KG1 (cell line): ENCODE measurements at regions not wholly inside any gene's neighbourhood (a gene's known extent, or its start where the extent isn't known, plus 50 kb on each side); places are given as distances from the start of the nearest gene placed in this dataset.
"Not testable (repeated sequence)": the region's sequence is repeated elsewhere in the genome, so short reads cannot be mapped to it uniquely, and the experiment has no call there.

Experiments
- DNase-seq: peaks from one replicate; lab custom pipeline; 2025; lab: John Stamatoyannopoulos, UW

DNA sequence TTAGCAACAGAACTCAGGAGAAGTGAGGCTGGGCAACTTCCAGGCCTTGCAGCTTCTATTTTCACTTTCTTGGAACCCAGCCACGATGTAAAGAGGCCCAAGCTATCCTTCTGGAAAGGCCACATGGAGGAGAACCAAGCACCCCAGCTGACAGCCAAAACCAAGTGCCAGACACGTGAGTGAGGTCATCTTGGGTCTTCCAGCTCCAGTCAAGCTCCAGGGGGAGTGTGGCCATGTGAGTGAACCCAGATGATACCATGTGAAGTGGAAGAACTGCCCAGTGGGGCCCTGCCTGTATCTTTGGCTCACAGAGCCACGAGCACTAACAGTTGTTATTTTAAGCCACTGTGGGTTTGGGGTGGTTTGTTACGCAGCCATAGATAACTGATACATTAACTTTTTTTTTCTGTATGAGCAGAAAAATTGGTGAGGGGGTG, 126.8 kb upstream of the MAP1LC3B2 start:
- no peak for DNase-seq

DNA sequence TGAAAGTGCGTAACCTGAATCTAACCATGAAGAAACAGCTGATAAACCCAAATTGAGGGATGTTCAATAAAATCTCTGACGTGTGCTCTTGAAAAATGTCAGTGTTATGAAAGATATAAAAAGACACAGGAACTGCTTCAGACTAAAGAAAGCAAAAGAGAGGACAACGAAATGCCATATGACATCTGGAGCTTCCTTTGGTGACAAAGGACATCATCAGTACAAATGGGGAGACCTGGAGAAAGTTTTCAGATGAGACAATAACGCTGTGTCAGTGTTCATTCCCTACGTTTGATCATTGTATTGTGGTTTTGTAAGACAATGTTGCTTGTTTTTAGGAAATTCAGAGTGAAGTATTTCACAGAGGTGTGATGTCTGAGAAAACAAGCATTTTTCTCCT, 125.9 kb upstream of the MAP1LC3B2 start:
- DNase-seq, result no peak

DNA sequence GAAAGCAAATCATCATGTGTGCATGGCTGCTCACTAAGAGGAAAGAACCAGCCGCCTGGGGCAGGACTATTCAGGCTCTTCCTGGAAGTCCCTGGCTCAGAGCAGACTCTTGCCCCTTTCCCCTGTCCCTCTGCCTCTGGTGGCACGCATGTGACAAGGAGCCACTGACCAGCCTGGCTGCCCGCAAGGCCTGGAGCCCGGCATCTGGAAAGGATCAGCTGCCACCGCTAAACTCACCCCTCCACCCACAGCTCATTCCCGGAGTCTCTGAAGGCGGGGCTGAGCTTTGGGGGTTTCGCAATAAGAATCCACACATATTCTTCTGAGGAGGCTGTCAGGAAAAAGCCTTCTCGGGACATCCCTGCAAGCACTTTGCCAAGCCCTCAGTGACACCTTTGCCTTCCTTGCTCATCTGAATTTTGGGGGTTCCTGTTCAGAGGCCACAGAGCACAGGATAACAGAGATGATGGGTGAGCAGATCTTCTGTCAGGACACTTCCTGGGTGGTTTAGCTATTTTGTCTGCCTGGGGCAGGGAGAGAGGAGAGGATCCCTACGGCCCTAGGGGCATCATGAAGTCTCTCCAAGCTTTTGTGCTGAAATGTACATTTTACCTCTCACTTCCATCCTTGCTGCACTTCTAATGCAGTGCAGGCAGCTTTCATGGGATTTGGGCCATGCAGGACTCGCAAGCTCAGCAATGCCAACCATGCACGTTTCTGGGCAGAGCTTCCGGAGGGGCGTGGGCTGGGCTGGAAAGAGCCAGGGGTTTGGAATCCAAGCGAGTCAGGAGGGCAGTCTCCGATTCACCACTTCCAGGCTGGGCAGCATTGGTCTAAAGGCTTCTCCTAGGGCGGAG, 124.8 kb upstream of the MAP1LC3B2 start:
- no peak for DNase-seq

DNA sequence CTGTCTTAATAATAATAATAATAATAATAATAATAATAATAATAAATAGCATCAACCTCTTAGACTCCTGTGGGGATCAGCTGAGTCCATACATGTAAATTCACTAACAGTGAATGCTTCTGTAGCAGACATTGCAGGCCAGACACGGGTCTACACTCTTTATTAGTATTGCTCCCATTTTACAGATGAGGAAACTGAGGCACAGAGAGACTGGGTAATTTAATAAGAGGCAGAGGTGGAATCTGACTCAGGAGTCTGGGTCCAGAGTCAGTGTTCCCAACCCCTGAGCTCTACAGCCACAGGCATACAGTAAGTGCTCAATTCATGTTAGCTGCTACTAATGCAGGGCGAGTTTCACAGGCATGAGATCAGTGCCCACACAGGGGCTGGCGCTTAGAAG, 123.2 kb upstream of the MAP1LC3B2 start:
- no peak for DNase-seq

DNA sequence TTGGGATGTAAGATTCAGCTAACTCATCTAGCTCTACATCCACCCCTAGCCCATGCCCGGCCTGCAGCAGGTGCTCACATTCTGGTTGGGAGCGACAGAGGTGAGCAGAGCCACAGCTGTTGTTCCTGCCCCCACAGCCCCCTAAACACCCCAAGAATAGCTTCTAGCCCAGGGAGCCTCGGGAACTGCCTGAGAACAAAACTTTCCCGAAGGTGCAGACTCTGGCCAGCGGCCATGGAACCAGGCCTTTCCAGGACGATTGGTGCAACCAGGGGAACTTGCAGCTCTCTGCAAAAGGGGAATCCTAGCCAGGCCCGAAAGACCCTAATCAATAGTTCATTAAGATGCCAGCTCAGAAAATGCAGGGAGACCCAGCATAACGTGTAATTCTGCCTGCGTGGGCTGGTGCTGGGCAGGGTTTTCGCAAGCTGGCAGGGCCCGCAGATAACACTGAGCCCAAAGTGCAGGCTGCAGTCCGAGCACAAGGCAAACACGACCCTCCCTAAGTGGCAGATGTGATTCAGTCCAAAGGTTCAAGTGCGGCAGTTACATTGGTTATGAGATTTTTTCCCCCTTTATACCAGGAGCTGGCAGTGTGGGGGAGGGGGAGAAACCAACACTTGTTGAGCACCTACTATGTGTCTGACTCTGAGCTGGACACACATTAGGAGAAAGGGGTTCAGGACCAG, 122.5 kb upstream of the MAP1LC3B2 start:
- no peak for DNase-seq

DNA sequence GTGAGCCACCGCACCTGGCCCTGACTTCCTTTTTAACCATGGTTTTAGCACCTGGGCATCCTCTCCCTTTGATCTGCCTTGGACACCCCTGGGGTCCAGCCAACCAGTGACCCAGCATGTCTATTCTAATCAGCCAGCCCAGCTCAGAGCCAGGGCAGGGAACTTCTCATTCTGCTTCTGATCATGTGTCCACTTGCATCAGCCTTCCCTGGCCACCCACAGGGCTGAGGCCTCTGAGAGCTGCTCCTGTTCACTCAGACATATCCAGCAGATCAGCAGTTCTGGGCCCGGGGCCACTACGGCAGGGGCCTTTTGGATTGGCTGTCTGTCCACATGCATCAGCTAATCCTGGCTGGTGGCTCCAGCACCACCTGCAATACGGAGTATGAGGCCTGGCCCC, 117.9 kb upstream of the MAP1LC3B2 start:
- no peak for DNase-seq

DNA sequence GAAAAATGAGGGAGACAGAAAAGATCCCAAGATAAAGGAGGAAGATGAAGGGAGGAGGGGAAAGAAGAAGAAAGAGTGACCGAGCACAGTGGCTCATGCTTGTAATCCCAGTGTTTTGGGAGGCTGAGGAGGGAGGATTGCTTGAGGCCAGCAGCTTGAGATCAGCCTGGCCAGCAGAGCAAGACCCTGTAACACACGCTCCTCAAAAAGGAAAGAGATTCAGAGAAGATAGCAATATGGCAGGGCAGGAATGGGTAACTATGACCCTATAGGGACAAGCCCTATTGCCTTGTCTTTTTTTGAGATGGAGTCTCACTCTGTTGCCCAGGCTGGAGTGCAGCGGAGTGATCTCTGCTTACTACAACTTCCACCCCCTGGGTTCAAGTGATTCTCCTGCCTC, 116.9 kb upstream of the MAP1LC3B2 start:
- no peak for DNase-seq

DNA sequence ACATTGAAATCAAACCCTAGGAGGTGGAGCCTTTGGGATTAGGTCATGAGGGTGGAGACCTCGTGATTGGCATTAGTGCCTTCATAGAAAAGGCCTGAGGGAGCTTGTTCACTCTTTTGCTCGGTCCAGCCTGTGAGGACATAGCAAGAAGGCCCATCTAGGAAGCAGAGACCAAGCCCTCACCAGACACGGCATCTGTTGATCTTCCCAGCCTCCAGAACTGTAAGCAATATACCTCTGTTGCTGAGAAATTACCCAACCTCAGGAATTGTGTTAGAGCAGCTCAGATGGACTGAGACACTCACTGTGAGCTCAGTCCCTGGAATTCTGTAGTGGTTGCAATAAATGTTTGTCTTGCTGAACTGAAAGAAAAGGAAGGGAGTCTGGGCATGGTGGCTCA, 116.2 kb upstream of the MAP1LC3B2 start:
- no peak for DNase-seq

DNA sequence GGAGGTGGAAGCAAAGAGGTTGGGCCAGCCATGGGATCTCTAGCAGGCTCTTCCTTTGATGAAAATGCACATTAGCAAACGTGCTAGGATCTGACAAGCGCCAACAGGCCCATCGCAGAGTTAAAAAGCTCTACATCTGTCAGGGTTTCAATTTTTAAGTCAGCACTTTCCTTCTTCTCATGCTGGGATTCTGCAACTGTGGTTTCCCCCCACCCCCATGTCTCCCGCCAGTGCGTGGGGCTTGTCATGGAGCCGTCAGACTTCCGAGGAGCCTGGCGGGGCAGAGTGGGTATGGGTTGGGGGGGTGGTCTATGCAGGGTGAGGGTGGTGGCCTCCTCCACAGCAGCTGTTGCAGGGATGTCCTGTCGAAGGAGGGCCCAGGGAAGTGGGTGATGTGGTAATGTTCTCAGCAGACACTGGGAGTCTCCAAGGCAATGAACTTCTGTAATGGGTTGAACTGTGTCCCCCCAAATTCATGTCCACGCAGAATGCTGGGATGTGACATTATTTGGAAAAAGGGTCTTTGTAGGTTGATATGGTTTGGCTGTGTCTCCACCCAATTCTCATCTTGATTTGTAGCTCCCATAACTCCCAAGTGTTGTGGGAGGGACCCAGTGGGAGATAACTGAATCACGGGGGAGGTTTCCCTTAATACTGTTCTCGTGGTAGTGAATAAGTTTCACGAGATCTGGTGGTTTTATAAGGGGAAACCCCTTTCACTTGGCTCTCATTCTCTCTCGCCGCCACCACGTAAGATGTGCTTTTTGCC, 115.2 kb upstream of the MAP1LC3B2 start:
- no peak for DNase-seq

DNA sequence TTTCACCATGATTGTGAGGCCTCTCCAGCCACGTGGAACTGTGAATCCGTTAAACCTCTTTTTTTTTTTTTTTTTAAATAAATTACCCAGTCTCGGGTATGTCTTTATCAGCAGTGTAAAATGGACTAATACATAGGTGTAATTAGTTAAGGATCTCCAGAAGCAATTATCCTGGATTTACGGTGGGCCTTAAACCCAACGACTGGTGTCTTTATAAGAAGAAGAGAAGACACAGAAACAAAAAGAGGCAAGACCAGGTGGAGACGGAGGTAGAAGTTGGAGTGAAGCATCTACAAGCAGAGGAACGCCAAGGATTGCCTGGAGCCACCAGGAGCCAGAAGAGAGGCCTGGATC, 114.6 kb upstream of the MAP1LC3B2 start:
- DNase-seq, result no peak

DNA sequence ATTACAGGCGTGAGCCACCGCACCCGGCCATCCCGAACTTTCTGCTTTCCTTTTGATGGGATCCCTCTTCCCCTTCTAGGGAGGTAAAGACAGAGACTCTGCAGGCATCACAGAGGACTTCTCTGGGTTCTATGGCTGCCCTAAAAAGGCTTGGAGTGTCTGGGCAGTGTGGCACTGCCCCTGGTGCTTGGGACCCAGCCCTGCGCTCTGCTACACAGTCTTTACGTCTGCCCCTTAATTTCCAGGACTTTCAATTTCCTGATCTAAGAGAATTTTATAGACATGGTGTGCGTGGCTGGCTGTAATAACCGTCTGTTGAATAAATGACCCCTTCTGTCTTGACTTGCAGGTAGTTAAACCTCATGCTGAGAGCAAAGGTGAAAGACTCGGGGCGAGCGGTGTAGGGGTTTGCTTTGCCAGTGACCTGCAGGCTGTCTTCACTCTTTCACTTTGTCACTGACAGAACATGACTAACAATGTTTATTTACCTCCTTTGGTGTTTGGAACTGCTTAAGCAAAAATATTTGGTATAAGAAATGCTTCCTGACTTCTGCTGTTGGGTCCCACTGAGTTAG, 110.9 kb upstream of the MAP1LC3B2 start:
- DNase-seq, result no peak

DNA sequence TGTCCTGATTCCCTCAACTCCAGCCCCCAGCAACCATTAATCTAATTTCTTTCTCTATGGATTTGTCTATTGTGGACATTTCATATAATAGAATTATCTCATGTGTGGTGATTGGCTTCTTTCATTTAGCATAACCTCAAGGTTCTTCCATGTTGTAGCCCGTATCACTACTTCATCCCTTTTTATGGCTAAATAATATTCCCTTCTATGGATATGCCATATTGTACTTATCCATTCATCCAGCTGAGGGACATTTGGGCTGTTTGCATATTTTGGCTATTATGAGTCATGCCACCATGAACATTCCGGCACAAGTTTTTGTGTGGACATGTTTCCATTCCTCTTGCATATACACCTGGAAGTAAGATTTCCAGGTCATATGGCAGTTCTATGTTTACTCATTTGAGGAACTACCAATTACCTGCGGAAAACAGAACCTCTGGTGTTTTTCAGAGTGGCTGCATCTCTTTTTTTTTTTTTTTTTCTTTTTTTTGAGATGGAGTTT, 108.7 kb upstream of the MAP1LC3B2 start:
- DNase-seq, result no peak

DNA sequence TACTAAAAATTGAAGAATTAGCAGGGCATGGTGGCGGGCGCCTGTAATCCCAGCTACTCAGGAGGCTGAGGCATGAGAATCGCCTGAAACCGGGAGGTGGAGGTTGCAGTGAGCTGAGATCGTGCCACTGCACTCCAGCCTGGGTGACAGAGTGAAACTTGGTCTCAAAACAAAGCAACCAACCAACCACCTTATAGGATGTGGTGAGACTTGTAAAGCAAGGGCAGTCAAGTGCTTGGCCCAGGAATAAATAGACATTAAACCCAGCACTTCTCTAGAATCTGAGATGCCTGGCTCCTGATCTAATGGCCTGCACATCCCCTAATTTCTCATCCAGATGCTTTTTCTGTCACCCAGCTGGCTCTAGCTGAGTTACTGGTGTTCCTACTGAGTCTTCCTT, 106.2 kb upstream of the MAP1LC3B2 start:
- not testable (repeated sequence) for DNase-seq

DNA sequence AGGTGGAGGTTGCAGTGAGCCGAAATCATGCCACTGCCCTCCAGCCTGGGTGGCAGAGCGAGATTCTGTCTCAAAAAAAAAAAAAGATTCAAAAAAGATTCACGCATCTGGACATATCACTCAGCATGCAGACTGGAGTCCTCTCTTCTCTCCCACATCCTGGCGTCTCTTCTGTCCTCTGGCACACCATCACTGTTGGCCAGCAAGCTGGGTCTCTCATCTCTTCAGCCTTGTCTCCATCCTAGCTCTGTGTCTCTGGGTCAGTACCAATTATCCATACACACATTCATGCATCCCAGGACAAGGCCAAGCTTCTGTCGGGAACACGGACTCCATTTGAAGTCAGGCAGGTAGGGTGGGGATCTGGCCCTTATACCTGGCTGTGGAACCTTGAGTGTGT, 105.5 kb upstream of the MAP1LC3B2 start:
- DNase-seq, result no peak

DNA sequence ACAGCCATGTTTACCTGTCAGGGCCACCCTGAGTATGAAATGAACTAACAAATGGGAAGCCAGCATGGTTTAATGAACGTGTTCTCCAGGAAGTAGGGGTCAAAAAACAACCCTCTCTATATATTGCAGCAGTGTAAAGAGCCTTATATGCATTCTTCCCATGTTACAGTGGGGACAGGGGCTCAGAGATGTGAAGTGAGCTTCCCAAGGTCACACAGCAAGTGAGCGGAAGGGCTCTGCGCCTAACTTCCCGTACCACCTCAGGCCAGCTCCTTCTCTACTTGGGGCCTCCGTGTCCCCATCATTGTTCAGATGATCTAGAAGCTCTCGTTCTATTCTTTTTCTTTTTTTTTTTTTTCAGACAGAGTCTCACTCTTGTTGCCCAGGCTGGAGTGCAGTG, 105.1 kb upstream of the MAP1LC3B2 start:
- DNase-seq, result no peak

DNA sequence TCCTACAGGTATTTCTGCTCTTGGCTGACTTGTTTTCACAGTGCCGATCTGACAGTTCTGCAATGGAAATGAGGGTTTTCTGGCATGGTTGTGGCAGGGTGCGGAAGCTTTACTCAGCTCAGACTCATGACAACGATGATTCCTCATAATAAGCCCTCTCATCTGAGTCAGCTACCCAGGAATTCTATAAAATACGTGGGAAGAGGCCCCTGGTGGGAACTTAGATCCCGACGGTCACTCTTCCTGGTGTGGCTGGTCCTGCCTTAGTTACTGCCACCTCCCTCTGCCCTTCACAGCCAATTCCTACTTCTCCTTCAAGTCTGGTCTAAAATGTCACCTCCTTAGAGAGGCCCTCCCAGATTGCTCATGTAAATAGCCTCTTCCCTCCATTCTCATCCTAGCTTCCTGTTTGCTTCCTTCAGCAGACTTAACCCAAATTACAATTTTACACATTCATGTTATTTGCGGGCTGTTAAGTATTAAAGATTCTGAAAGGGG, 104.2 kb upstream of the MAP1LC3B2 start:
- no peak for DNase-seq

DNA sequence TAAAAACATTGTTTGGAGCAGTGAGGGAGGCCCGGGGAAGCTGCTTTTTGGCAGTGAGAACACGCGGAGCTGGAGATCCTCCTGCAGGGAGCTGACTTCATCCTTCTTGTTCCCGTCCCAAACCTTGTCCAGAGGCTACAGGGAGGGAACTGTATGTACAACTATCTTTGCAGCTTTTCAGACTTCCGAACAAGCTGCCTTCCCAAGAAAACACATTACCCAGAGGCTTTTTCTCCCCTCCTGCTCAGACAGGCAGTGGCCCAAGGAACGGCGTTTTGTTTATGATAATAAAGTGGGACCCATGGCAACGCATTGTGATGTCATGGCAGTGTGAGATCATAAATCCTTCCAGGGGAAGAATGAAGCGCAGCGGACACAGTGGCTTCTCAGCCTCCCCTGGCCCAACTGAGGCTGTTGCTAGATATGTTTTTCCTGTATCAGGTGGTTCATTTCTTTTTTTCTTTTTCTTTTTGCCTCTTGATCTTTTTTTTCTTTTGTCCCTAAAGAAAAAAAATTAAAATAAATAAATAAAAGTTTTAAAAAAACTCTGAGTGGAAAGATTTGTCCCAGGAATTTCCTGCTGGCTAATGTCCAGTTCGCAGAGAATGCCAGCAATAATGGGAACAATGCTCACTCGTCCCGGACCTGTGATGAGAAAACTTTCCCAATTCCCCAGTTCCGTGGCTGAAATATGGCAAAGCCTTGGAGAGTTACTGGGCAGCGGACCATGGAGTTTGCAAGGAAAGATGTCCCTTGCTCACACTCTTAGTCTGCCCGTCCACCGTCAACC, 103.4 kb upstream of the MAP1LC3B2 start:
- no peak for DNase-seq

DNA sequence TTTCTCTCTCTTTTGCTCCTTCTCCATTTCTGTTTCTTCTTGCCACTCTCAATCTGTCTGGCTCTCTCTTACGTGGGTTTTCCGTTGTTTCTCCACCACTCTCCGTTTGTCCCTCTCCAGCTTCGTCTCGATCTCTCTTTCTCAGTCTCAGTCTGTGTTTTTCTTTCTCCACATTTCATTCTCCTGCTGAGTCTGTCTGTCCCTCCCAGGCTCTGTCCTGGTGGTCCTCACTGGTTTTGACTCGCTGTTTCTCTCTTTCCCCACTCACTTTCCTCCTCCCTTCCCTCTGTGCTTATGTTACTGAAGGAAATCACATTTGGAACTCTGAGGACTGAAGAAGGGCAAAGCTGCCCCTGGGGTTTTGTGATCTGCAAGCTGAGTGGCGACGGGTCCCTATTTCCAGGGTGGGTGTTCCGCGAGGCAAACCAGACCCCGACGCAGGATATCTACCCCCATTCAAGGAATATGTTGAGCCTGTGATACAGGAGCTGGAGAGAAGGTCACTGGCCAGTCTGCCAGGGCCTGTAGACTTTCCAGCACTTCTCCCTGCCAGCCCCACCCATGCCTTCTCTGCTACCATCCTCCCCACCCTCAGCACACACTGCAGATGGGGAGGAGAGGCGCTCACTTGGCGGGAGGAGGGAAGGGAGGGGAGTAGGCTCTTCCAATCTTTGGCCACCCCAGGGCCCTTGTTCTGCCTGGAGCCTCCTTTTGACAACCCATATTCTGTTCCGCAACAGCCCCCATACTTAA, 102.7 kb upstream of the MAP1LC3B2 start:
- DNase-seq, result no peak

DNA sequence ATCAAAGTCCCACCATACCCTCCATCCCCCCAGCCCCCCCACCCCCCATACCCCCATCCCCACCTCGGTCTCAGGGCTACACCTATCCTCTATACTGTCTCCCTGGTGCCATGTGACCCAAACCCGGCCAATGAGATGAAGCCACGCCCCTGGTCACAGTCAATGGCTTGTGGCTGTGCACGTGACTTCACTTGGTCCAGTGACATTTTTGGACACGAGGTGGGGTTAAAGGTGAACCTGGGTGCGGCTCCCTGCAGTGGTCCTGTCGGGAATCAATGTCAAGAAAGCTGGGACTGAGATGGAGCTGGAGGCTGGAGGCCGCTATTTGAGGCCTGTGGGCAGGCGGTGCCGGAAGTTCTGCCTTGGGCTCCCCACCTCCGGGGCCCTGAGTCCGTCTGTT, 100.7 kb upstream of the MAP1LC3B2 start:
- DNase-seq, result no peak

DNA sequence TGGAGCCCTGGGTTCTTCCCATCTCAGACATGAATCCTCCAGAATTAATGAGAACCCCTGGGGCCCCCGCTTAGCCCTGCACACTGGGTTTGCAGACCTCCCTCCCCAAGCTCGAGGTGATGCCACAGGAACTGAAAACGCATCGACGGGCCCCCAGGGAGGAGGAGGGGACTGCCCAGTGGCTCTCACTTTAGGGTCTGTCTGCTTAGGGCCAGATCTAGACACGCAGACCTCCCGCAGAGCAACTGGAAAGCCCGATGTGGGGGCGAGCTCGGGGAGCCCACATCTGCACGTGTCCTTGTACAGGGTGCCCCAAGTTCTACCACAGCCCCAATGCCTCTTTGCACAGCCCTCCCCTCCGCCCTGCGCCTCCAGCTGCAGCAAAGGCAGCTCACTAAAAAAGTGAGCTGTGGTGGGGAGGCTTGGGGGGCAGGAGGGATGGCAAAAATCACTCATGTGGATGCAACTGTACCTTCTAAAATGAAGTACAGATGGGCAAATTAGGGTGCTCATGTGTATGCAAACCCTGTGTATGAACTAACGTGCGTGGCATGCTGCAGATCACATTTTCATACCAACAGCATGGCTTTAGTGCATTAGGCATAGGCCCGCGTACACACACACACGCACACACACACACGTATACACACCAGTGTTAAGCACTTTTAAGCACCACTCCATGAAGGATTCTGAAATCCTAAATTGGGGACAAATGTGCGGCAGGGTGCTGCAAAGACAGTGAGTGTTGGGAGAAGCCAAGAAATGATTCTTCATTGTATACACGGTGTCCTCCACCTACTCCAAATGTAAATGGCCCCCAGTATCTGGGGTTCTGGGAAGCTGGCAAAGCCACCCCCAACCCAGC, 99.9 kb upstream of the MAP1LC3B2 start:
- DNase-seq, result no peak
